Neuron (in vitro differentiated cells): ENCODE measurements at regions not wholly inside any gene's neighbourhood (a gene's known extent, or its start where the extent isn't known, plus 50 kb on each side); places are given as distances from the start of the nearest gene placed in this dataset.

ENCODE experiments used
- H2AFZ ChIP-seq: one replicate; pipeline ENCODE4 v1.6.1; 2013; ENCODE audit warnings: low read depth, mild to moderate bottlenecking, inconsistent platforms, low read length, moderate library complexity
- H3K27me3 ChIP-seq: one replicate; pipeline ENCODE4 v1.6.1; 2013; ENCODE audit warnings: low read length; ENCODE audit not compliant: insufficient read depth
- H3K36me3 ChIP-seq: one replicate; pipeline ENCODE4 v1.6.1; 2013; ENCODE audit warnings: low read length; ENCODE audit not compliant: insufficient read depth
- H3K4me1 ChIP-seq: one replicate; pipeline ENCODE4 v1.6.1; 2013; ENCODE audit warnings: low read length; ENCODE audit not compliant: insufficient read depth
- H3K4me3 ChIP-seq: 2 replicates; pipeline ENCODE4 v1.5.1; 2013; ENCODE audit warnings: mild to moderate bottlenecking, low read length, moderate library complexity
- H3K9me3 ChIP-seq: one replicate; pipeline ENCODE4 v1.6.1; 2013; ENCODE audit warnings: low read length

DNA sequence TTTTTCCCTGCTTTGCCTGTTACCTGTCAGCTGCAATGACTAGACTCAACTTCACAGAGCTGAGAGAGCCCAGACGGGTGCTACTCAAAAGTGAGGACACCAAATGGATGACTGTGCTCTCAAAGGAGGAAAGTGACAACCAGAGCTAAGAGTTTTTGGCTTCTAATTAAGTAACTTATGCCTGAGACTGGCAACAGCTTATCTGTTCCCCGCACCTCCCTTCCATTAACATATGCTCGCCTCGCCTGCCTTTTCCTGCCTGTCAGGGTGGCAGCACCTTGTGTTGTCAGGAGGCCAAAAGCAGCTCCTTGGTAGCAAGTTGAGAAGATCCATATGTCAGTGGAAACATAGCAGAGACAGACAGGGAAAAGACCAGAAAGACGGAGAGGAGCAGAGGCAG is 573.9 kb upstream of the KIRREL3 start:
- no peak overlapping the region for H3K4me3 ChIP-seq
- no peaks in the 10 kb centered on the region for H3K4me1 ChIP-seq
- H3K27me3 ChIP-seq, result no peaks in the 10 kb centered on the region
- no peaks in the 10 kb centered on the region for H3K9me3 ChIP-seq
- no peaks in the 10 kb centered on the region for H3K36me3 ChIP-seq
- no peak overlapping the region for H2AFZ ChIP-seq

DNA sequence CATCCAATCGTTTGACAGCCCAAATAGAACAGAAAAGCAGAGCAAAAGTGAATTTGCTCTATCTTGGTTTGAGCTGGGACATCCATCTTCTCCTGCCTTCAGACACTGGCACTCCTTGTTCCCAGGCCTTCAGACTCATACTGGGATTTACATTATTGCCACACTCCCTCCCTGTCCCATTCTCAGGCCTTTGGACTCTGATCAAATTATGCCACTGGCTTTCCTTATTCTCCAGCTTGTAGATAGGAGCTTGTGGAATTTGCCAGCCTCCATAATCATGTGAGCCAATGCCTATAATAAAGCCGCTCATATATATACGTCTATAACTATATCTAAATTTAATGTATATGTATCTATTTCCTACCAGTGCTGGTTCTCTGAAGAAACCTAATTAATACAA is 568.3 kb upstream of the KIRREL3 start:
- H2AFZ ChIP-seq, result no peak overlapping the region
- no peaks in the 10 kb centered on the region for H3K27me3 ChIP-seq
- H3K36me3 ChIP-seq, result no peaks in the 10 kb centered on the region
- peaks cover 2% of the 10 kb centered on the region for H3K4me1 ChIP-seq
- no peaks in the 10 kb centered on the region for H3K9me3 ChIP-seq
- no peak overlapping the region for H3K4me3 ChIP-seq

DNA sequence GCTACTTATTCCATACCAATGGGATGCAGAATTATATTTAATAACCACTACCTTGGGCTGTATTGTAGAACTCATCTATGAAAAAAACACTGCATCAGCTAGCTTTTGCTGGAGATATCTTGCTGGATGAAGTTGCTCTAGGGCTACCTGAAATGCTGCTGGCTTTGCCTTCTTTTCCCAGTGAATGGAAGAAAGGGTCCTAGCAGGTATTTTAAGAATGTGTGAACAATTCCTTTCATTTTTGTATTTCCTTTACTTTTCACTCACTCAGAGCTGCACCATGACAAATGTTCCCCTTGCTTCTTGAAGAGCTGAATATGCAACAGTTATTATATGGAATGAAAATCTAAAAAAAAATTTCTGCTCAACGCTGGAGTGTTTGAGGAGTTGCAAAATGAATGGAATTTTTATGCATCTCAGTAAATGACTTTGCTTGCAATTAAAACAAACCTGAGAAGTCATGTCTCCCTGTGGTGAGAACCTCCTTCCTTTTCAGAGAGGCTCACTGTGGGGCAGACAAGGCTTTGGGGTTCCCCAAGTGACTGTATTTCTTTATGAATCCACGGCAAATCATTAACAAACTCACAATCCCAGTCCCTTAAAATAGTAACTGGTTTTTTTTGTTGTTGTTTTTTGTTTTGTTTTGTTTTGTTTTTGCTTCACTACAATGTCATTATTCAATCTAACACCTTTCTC is 566.8 kb upstream of the KIRREL3 start:
- no peaks in the 10 kb centered on the region for H3K36me3 ChIP-seq
- H3K9me3 ChIP-seq, result no peaks in the 10 kb centered on the region
- no peaks in the 10 kb centered on the region for H3K27me3 ChIP-seq
- H3K4me3 ChIP-seq, result no peak overlapping the region
- H2AFZ ChIP-seq, result no peak overlapping the region
- H3K4me1 ChIP-seq, result peaks cover 2% of the 10 kb centered on the region

DNA sequence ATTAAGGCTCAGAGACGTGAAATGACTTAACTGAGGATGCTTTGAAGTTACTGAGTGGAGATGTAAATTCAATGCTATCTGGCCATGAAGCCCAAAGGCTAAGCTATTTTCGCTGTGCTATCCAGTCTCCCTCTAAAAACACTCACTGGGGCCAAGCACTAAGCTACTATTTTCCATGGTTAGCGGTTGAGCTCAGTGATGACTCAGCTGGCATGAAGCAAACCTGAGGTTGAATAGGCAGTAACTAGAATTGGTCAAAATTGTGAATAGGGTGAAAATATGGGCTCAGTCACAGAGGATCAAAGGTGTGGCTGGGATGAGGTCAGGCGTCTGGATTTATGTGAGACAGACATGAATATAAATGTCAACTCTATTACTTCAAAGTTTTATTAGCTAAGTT is 564.2 kb upstream of the KIRREL3 start:
- Histone ChIP-seq H3K4me3 (no peak overlapping the region), H2AFZ (no peak overlapping the region), H3K36me3 (no peaks in the 10 kb centered on the region), H3K9me3 (no peaks in the 10 kb centered on the region), H3K4me1 (peaks cover 2% of the 10 kb centered on the region), H3K27me3 (no peaks in the 10 kb centered on the region)

DNA sequence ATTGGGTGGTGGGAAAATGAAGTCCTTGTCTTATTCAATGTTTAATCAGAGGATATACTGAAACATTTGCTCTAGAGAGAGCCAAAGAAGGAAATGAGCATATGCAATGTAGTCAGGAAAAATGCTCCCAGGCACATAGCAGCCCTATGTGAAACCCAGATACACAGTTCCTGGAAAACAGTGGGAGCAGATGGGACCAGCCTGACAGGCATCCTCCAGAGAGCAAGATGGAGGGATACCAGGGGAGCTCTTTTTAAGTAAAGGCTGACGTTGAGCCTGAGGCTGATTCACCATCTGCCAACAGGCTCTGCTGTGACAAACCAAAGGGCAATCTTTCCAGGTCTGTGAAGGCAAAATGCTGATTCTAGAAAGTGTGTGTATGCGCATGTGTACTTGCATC is 559.4 kb upstream of the KIRREL3 start:
- no peak overlapping the region for H2AFZ ChIP-seq

DNA sequence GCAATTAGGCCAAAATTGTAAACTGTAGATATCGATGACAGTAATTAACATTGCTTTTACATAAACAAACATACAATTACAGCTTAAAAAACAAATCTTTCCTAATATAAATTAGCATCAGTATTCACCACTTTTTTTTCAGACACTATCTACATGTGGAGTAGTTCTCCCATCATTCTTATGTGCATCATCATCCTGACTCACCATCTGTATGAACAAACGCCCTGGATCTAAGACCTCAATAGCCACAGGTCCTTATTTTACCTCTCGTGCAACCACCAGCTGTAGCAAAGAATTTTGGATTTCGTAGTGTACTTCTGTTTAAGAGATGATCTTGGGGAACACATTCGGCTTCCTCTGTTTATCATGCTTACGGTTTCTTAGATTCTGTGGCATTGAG is 551.9 kb upstream of the KIRREL3 start:
- Histone ChIP-seq H3K9me3 (no peaks in the 10 kb centered on the region), H3K36me3 (no peaks in the 10 kb centered on the region), H3K4me3 (no peak overlapping the region), H2AFZ (no peak overlapping the region), H3K27me3 (no peaks in the 10 kb centered on the region), H3K4me1 (no peaks in the 10 kb centered on the region)

More for the DNA sequence above, 559.4 kb upstream of the KIRREL3 start:
- Histone ChIP-seq H3K36me3 (no peaks in the 10 kb centered on the region), H3K9me3 (no peaks in the 10 kb centered on the region), H3K4me1 (no peaks in the 10 kb centered on the region), H3K27me3 (no peaks in the 10 kb centered on the region), H3K4me3 (no peak overlapping the region)

DNA sequence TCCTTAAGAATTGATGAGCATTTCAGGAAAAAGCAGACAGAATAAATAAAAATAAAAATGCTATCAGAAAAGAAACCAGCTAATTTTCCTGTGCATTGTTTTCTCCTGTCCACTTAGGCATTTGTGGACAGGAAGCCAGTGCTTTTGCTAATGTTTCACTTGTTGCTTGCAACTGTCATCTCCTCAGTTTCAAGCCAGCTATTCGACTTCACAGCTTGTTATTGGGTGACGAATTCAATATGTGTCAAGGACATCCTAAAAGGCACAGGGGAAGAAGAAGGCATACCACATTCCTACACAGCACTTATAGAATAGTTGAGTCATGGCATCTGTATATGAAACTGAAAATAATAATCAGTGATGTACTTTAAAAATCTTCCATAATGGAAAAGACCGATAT is 530.6 kb upstream of the KIRREL3 start:
- Histone ChIP-seq H3K27me3 (no peaks in the 10 kb centered on the region), H3K9me3 (no peaks in the 10 kb centered on the region), H3K4me1 (no peaks in the 10 kb centered on the region), H3K4me3 (no peak overlapping the region), H3K36me3 (no peaks in the 10 kb centered on the region), H2AFZ (no peak overlapping the region)

DNA sequence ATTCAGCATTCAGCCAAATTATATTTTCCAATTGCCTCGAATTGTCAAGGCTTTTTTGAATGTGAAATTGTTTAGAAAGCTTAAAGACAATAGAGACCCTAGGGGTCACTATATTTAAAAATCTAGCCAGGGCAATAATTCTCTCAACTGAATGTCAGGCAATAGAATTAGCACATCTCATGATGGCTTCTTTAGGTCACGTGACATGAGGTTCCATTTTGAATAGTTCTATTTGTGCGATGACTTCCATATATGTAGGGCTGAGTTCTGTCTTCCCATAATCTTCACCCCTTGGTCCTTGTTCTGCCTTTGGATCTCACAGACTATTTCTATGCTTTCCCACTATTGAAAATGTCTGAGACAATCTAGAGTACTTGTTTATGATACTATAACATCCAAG is 527.7 kb upstream of the KIRREL3 start:
- Histone ChIP-seq H2AFZ (no peak overlapping the region), H3K36me3 (no peaks in the 10 kb centered on the region), H3K27me3 (no peaks in the 10 kb centered on the region), H3K4me3 (no peak overlapping the region), H3K4me1 (no peaks in the 10 kb centered on the region), H3K9me3 (no peaks in the 10 kb centered on the region)

DNA sequence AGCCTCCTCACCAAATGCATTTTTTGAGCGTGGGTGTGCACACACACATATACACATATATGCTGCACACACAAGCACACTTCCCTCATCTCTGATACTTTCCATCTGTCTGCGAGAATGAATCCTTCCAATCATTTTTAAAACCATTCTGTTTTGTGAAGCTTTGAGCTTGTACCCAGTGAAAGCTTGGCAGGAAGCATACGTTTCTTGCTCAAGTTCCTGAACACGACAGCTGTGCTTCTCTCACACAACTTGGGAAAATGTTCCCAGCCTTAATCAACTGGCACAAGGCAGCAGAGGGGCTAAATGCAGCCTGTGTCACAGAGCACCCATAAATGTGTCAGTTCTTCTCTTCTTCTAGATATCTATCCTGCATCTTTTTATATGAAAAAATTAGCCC is 524.0 kb upstream of the KIRREL3 start:
- no peak overlapping the region for H2AFZ ChIP-seq
- no peak overlapping the region for H3K4me3 ChIP-seq
- H3K9me3 ChIP-seq, result no peaks in the 10 kb centered on the region
- no peaks in the 10 kb centered on the region for H3K27me3 ChIP-seq
- no peaks in the 10 kb centered on the region for H3K4me1 ChIP-seq
- H3K36me3 ChIP-seq, result no peaks in the 10 kb centered on the region

DNA sequence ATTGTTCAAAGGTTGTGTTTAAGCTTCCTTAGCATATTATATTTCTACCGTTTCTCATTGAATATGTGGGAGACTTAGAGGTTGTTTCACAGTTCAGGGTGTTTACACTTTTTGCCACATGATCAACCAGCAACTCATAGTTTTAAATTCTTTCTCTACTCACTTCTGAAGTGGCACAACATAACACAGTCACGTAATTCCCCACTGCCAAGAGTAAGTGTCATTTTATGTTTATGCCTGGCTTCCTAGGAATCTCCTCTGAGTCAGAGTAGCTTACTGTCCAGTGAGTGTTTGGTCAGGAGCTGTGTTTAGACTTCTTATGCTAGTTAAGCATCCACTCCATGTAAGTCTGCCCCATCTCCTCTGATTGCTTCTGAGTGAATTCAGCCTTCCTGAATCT is 520.8 kb upstream of the KIRREL3 start:
- Histone ChIP-seq H3K27me3 (no peaks in the 10 kb centered on the region), H2AFZ (no peak overlapping the region), H3K4me3 (no peak overlapping the region), H3K9me3 (no peaks in the 10 kb centered on the region), H3K4me1 (no peaks in the 10 kb centered on the region), H3K36me3 (no peaks in the 10 kb centered on the region)

DNA sequence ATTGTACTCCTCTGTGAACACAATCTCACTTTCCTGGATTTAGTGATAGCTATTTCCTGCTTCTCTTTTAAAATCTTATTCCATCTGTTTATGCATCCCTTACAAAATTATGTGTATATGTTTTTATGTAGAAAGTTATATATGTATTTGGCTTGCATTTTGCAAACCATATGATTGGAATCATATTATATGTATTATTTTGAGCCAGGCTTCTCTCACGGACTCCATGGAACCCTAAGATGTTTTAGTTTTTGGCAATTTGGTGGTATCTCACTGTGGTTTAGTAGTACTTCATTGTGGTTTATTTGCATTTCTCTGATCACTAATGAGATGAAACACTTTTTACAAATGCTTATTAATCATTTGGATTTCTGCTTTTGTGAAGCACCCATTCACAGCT is 507.3 kb upstream of the KIRREL3 start:
- no peaks in the 10 kb centered on the region for H3K36me3 ChIP-seq

DNA sequence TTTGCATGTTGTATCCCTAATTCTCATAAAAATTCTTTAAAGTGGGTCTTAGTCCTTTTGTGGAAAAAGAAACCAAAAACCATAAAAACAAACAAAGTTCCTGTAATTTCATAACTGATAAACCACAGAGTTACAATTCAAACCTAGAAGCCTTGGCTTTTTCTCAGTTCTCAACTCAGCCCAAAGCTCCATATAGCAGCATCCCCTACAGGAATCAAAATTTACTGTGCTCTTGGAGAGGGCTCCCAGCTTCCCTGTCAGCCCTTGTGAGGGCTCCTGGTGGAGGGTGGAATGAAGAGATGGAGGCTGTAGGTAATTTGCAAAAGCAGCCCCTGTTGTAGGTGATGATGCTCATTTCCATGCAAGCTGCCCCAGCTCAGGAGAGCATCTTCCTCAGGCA is 506.1 kb upstream of the KIRREL3 start:
- Histone ChIP-seq H3K9me3 (no peaks in the 10 kb centered on the region), H2AFZ (no peak overlapping the region), H3K27me3 (no peaks in the 10 kb centered on the region), H3K4me1 (no peaks in the 10 kb centered on the region), H3K36me3 (no peaks in the 10 kb centered on the region), H3K4me3 (no peak overlapping the region)

More for the DNA sequence above, 507.3 kb upstream of the KIRREL3 start:
- Histone ChIP-seq H3K27me3 (no peaks in the 10 kb centered on the region), H3K4me3 (no peak overlapping the region), H2AFZ (no peak overlapping the region), H3K9me3 (no peaks in the 10 kb centered on the region), H3K4me1 (no peaks in the 10 kb centered on the region)

DNA sequence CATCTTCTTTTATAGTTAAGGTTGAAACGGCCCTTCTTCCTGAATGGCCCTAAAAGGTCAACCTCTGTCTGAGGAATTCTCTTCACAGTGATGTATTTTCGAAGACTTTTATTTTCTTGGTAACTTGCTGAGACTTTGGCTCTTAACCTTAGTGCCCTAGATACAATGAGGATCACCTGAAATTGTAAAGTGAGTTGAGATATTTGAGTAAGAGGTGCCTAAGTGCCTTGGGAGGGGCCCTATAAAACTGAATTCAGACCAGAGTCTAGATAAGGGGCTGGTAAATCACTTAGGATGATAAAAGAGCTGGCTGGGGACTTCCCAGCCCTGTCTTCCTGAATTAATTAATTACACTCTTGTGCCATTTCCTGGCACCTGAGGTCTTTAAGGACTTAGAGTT is 505.6 kb upstream of the KIRREL3 start:
- no peak overlapping the region for H2AFZ ChIP-seq
- H3K9me3 ChIP-seq, result no peaks in the 10 kb centered on the region
- H3K36me3 ChIP-seq, result no peaks in the 10 kb centered on the region
- H3K4me3 ChIP-seq, result no peak overlapping the region
- no peaks in the 10 kb centered on the region for H3K27me3 ChIP-seq
- H3K4me1 ChIP-seq, result no peaks in the 10 kb centered on the region

DNA sequence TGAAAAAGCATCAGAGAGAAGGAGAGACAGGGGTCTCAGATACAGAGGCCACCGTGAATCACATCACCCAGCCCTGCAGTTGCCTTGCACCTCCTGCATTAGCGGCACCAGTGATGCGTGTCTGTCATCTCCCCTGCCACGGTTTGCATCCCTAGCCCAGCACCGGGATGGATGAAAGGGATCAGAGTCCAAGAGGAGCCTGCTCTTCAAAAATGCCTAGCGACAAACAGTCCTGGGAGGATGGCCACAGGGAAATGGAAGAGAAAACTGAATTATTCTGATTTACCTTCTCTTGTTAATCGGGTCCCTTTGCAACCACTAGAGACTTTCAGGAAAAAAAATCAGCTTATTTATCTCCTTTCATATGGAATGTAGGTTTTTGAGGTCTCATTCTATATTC is 495.6 kb upstream of the KIRREL3 start:
- Histone ChIP-seq H2AFZ (no peak overlapping the region), H3K9me3 (no peaks in the 10 kb centered on the region)

More for the DNA sequence above, 495.6 kb upstream of the KIRREL3 start:
- Histone ChIP-seq H3K27me3 (no peaks in the 10 kb centered on the region), H3K4me3 (no peak overlapping the region), H3K36me3 (no peaks in the 10 kb centered on the region), H3K4me1 (no peaks in the 10 kb centered on the region)
